ENCODE measurements at regions not wholly inside any gene's neighbourhood (a gene's known extent, or its start where the extent isn't known, plus 50 kb on each side); places are given as distances from the start of the nearest gene placed in this dataset.
"Not testable (repeated sequence)": the region's sequence is repeated elsewhere in the genome, so short reads cannot be mapped to it uniquely, and the experiment has no call there.

- no peak overlapping the region for H3K4me3 ChIP-seq (ENCODE audit: low read depth in 1 of 5, low read length in 5 of 5)
- H3K9me3 ChIP-seq (ENCODE audit: control insufficient read depth in 5 of 5, low read length in 5 of 5), result no peaks in the 10 kb centered on the region
- H3K4me1 ChIP-seq (ENCODE audit: control insufficient read depth in 5 of 5, insufficient read depth in 5 of 5, low read length in 5 of 5), result no peaks in the 10 kb centered on the region
- H3K36me3 ChIP-seq (ENCODE audit: control insufficient read depth in 5 of 5, insufficient read depth in 5 of 5, low read length in 5 of 5), result no peaks in the 10 kb centered on the region
- H3K27me3 ChIP-seq (ENCODE audit: control insufficient read depth in 5 of 5, insufficient read depth in 4 of 5, low read length in 5 of 5), result no peaks in the 10 kb centered on the region
- H3K27ac ChIP-seq (ENCODE audit: low read depth, low read length), result no peak overlapping the region
- H3K9ac ChIP-seq (ENCODE audit: low read length in 5 of 5), result no peak overlapping the region
Measured at GRCh38 chr3:89533275-89533674, 425.9 kb downstream of the EPHA3 start.

DNA sequence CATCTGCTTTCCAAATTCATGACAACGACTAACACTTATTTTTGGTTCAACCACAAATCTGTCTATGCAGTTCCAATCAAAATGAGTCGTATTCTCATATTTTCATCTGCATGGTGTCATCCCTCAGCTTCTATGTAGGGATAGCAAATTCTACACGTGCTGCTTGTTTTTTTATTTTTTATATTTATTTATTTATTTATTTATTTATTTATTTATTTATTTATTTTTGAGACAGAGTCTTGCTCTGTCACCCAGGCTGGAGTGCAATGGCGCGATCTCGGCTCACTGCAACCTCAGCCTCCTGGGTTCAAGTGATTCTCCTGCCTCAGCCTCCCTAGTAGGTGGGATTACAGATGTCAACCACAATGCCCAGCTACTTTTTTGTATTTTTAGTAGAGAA is 447.2 kb downstream of the EPHA3 start:
- not testable (repeated sequence) for H3K27me3 ChIP-seq (ENCODE audit: control insufficient read depth in 5 of 5, insufficient read depth in 4 of 5, low read length in 5 of 5); H3K4me1 ChIP-seq (ENCODE audit: control insufficient read depth in 5 of 5, insufficient read depth in 5 of 5, low read length in 5 of 5); H3K4me3 ChIP-seq (ENCODE audit: low read depth in 1 of 5, low read length in 5 of 5); H3K9ac ChIP-seq (ENCODE audit: low read length in 5 of 5); H3K9me3 ChIP-seq (ENCODE audit: control insufficient read depth in 5 of 5, low read length in 5 of 5); H3K27ac ChIP-seq (ENCODE audit: low read depth, low read length); H3K36me3 ChIP-seq (ENCODE audit: control insufficient read depth in 5 of 5, insufficient read depth in 5 of 5, low read length in 5 of 5)

GRCh38 chr3:89558711-89559110 is 451.3 kb downstream of the EPHA3 start:
- Histone ChIP-seq H3K9ac (ENCODE audit: low read length in 5 of 5) (no peak overlapping the region), H3K4me1 (ENCODE audit: control insufficient read depth in 5 of 5, insufficient read depth in 5 of 5, low read length in 5 of 5) (no peaks in the 10 kb centered on the region), H3K27me3 (ENCODE audit: control insufficient read depth in 5 of 5, insufficient read depth in 4 of 5, low read length in 5 of 5) (no peaks in the 10 kb centered on the region), H3K9me3 (ENCODE audit: control insufficient read depth in 5 of 5, low read length in 5 of 5) (no peaks in the 10 kb centered on the region), H3K4me3 (ENCODE audit: low read depth in 1 of 5, low read length in 5 of 5) (no peak overlapping the region), H3K36me3 (ENCODE audit: control insufficient read depth in 5 of 5, insufficient read depth in 5 of 5, low read length in 5 of 5) (no peaks in the 10 kb centered on the region), H3K27ac (ENCODE audit: low read depth, low read length) (no peak overlapping the region)

- Histone ChIP-seq H3K9me3 (ENCODE audit: control insufficient read depth in 5 of 5, low read length in 5 of 5) (peaks cover 0 to 8% (median 5%) of the 10 kb centered on the region in 5 donors), H3K4me3 (ENCODE audit: low read depth in 1 of 5, low read length in 5 of 5) (no peak overlapping the region), H3K9ac (ENCODE audit: low read length in 5 of 5) (no peak overlapping the region), H3K27me3 (ENCODE audit: control insufficient read depth in 5 of 5, insufficient read depth in 4 of 5, low read length in 5 of 5) (no peaks in the 10 kb centered on the region), H3K36me3 (ENCODE audit: control insufficient read depth in 5 of 5, insufficient read depth in 5 of 5, low read length in 5 of 5) (no peaks in the 10 kb centered on the region), H3K27ac (ENCODE audit: low read depth, low read length) (no peak overlapping the region), H3K4me1 (ENCODE audit: control insufficient read depth in 5 of 5, insufficient read depth in 5 of 5, low read length in 5 of 5) (no peaks in the 10 kb centered on the region)
Measured at GRCh38 chr3:89560568-89560967, 453.1 kb downstream of the EPHA3 start.

DNA sequence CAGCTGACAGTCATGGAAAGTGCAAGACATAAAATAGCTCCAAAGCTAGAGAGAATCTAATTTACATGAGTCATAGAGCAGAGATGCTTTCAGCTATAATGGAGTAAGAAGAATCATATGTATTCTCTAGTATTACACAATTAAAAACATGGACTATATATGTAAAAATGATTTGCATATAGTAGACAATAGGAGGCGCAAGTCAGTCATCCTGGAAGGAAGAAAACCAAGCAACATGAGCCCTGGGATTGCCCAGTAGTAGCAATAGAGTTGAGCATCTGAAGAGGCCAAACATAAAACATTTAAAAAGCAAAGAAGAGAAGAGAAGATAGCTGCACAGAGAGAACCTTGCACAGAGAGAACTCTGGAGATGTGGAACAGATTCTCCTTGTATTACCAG is 455.0 kb downstream of the EPHA3 start:
- H3K27me3 ChIP-seq (ENCODE audit: control insufficient read depth in 5 of 5, insufficient read depth in 4 of 5, low read length in 5 of 5), result no peaks in the 10 kb centered on the region
- H3K9ac ChIP-seq (ENCODE audit: low read length in 5 of 5), result no peak overlapping the region
- no peaks in the 10 kb centered on the region for H3K36me3 ChIP-seq (ENCODE audit: control insufficient read depth in 5 of 5, insufficient read depth in 5 of 5, low read length in 5 of 5)
- H3K4me1 ChIP-seq (ENCODE audit: control insufficient read depth in 5 of 5, insufficient read depth in 5 of 5, low read length in 5 of 5), result no peaks in the 10 kb centered on the region
- H3K27ac ChIP-seq (ENCODE audit: low read depth, low read length), result no peak overlapping the region
- H3K9me3 ChIP-seq (ENCODE audit: control insufficient read depth in 5 of 5, low read length in 5 of 5), result peaks cover 0 to 9% (median 5%) of the 10 kb centered on the region in 5 donors
- H3K4me3 ChIP-seq (ENCODE audit: low read depth in 1 of 5, low read length in 5 of 5), result no peak overlapping the region

GRCh38 chr3:89565098-89565497 is 457.7 kb downstream of the EPHA3 start:
- H3K4me1 ChIP-seq (ENCODE audit: control insufficient read depth in 5 of 5, insufficient read depth in 5 of 5, low read length in 5 of 5), result no peaks in the 10 kb centered on the region
- no peaks in the 10 kb centered on the region for H3K27me3 ChIP-seq (ENCODE audit: control insufficient read depth in 5 of 5, insufficient read depth in 4 of 5, low read length in 5 of 5)
- H3K27ac ChIP-seq (ENCODE audit: low read depth, low read length), result no peak overlapping the region
- H3K36me3 ChIP-seq (ENCODE audit: control insufficient read depth in 5 of 5, insufficient read depth in 5 of 5, low read length in 5 of 5), result no peaks in the 10 kb centered on the region
- no peak overlapping the region for H3K4me3 ChIP-seq (ENCODE audit: low read depth in 1 of 5, low read length in 5 of 5)
- H3K9me3 ChIP-seq (ENCODE audit: control insufficient read depth in 5 of 5, low read length in 5 of 5), result peaks cover 0 to 9% (median 5%) of the 10 kb centered on the region in 5 donors
- H3K9ac ChIP-seq (ENCODE audit: low read length in 5 of 5), result no peak overlapping the region

- H3K27ac ChIP-seq (ENCODE audit: low read depth, low read length), result no peak overlapping the region
- peaks cover 0 to 4% (median under 1%) of the 10 kb centered on the region in 5 donors for H3K9me3 ChIP-seq (ENCODE audit: control insufficient read depth in 5 of 5, low read length in 5 of 5)
- no peak overlapping the region for H3K4me3 ChIP-seq (ENCODE audit: low read depth in 1 of 5, low read length in 5 of 5)
- H3K27me3 ChIP-seq (ENCODE audit: control insufficient read depth in 5 of 5, insufficient read depth in 4 of 5, low read length in 5 of 5), result no peaks in the 10 kb centered on the region
- peaks cover 0 to 7% (median 0%) of the 10 kb centered on the region in 5 donors for H3K4me1 ChIP-seq (ENCODE audit: control insufficient read depth in 5 of 5, insufficient read depth in 5 of 5, low read length in 5 of 5)
- no peak overlapping the region for H3K9ac ChIP-seq (ENCODE audit: low read length in 5 of 5)
- no peaks in the 10 kb centered on the region for H3K36me3 ChIP-seq (ENCODE audit: control insufficient read depth in 5 of 5, insufficient read depth in 5 of 5, low read length in 5 of 5)
Measured at GRCh38 chr3:89570465-89570864, 463.0 kb downstream of the EPHA3 start.

DNA sequence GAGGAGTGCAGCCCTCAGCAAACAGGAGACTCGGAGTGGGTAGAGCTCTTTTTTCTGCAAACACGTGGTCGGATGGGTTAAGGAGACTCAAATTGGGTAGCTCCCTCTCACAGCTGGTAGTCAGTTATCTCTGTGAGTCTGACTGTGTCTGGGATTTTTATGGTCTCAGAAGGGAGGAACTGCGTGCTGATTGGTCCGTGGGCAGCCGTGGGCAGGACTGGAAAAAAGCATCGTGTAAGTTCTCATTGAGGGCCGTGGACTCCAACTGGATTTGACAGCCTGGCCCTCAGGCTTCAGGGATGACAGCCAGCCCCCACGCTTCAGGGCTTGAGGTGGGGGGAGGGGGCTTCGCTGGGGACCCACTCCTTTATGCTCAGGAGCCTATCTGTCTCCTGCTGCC is 463.9 kb downstream of the EPHA3 start:
- H3K36me3 ChIP-seq (ENCODE audit: control insufficient read depth in 5 of 5, insufficient read depth in 5 of 5, low read length in 5 of 5), result no peaks in the 10 kb centered on the region
- H3K9me3 ChIP-seq (ENCODE audit: control insufficient read depth in 5 of 5, low read length in 5 of 5), result no peaks in the 10 kb centered on the region
- no peaks in the 10 kb centered on the region for H3K27me3 ChIP-seq (ENCODE audit: control insufficient read depth in 5 of 5, insufficient read depth in 4 of 5, low read length in 5 of 5)
- H3K4me1 ChIP-seq (ENCODE audit: control insufficient read depth in 5 of 5, insufficient read depth in 5 of 5, low read length in 5 of 5), result peaks cover 0 to 7% (median 0%) of the 10 kb centered on the region in 5 donors
- H3K9ac ChIP-seq (ENCODE audit: low read length in 5 of 5), result no peak overlapping the region
- peak overlapping the region in 1 of 5 donors; percentile 26 for H3K4me3 ChIP-seq (ENCODE audit: low read depth in 1 of 5, low read length in 5 of 5)
- no peak overlapping the region for H3K27ac ChIP-seq (ENCODE audit: low read depth, low read length)

- Histone ChIP-seq H3K9ac (ENCODE audit: low read length in 5 of 5) (no peak overlapping the region), H3K36me3 (ENCODE audit: control insufficient read depth in 5 of 5, insufficient read depth in 5 of 5, low read length in 5 of 5) (no peaks in the 10 kb centered on the region), H3K4me1 (ENCODE audit: control insufficient read depth in 5 of 5, insufficient read depth in 5 of 5, low read length in 5 of 5) (peaks cover 0 to 7% (median 0%) of the 10 kb centered on the region in 5 donors), H3K9me3 (ENCODE audit: control insufficient read depth in 5 of 5, low read length in 5 of 5) (no peaks in the 10 kb centered on the region), H3K4me3 (ENCODE audit: low read depth in 1 of 5, low read length in 5 of 5) (peak overlapping the region in 1 of 5 donors; percentile 26), H3K27ac (ENCODE audit: low read depth, low read length) (no peak overlapping the region), H3K27me3 (ENCODE audit: control insufficient read depth in 5 of 5, insufficient read depth in 4 of 5, low read length in 5 of 5) (no peaks in the 10 kb centered on the region)
Measured at GRCh38 chr3:89571707-89572106, 464.3 kb downstream of the EPHA3 start.

DNA sequence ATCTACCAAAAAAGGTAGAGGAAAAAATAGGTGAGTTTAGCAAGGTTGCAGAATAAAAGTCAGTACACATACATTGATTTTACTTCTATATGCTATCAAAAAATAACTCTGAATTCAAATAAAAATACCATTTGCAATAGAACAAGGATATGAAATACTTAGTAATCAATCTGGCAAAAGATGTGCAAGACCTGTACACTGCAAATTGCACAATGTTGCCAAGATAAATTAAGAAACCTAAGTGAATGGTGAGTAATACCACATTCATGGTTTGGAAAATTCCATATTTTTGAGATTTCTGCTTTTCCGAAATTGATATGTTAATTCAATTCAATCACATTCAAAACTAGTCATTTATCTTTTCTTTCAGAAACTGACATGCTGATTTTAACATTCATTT is 464.8 kb downstream of the EPHA3 start:
- Histone ChIP-seq H3K9me3 (ENCODE audit: control insufficient read depth in 5 of 5, low read length in 5 of 5) (no peaks in the 10 kb centered on the region), H3K4me1 (ENCODE audit: control insufficient read depth in 5 of 5, insufficient read depth in 5 of 5, low read length in 5 of 5) (peaks cover 0 to 7% (median 0%) of the 10 kb centered on the region in 5 donors), H3K4me3 (ENCODE audit: low read depth in 1 of 5, low read length in 5 of 5) (no peak overlapping the region), H3K27me3 (ENCODE audit: control insufficient read depth in 5 of 5, insufficient read depth in 4 of 5, low read length in 5 of 5) (no peaks in the 10 kb centered on the region), H3K36me3 (ENCODE audit: control insufficient read depth in 5 of 5, insufficient read depth in 5 of 5, low read length in 5 of 5) (no peaks in the 10 kb centered on the region), H3K27ac (ENCODE audit: low read depth, low read length) (no peak overlapping the region), H3K9ac (ENCODE audit: low read length in 5 of 5) (no peak overlapping the region)

- H3K27ac ChIP-seq (ENCODE audit: low read depth, low read length), result no peak overlapping the region
- H3K27me3 ChIP-seq (ENCODE audit: control insufficient read depth in 5 of 5, insufficient read depth in 4 of 5, low read length in 5 of 5), result no peaks in the 10 kb centered on the region
- no peak overlapping the region for H3K9ac ChIP-seq (ENCODE audit: low read length in 5 of 5)
- H3K36me3 ChIP-seq (ENCODE audit: control insufficient read depth in 5 of 5, insufficient read depth in 5 of 5, low read length in 5 of 5), result no peaks in the 10 kb centered on the region
- no peaks in the 10 kb centered on the region for H3K9me3 ChIP-seq (ENCODE audit: control insufficient read depth in 5 of 5, low read length in 5 of 5)
- H3K4me1 ChIP-seq (ENCODE audit: control insufficient read depth in 5 of 5, insufficient read depth in 5 of 5, low read length in 5 of 5), result peaks cover 0 to 6% (median 0%) of the 10 kb centered on the region in 5 donors
- H3K4me3 ChIP-seq (ENCODE audit: low read depth in 1 of 5, low read length in 5 of 5), result no peak overlapping the region
Measured at GRCh38 chr3:89576417-89576816, 469.0 kb downstream of the EPHA3 start.
